Colonic mucosa (tissue), 4 donors: ENCODE measurements at regions not wholly inside any gene's neighbourhood (a gene's known extent, or its start where the extent isn't known, plus 50 kb on each side); places are given as distances from the start of the nearest gene placed in this dataset.

Source experiments
- DNase-seq: peaks from one replicate; pipeline ENCODE4 v3.0.0-alpha.2; 2020
- H3K27ac ChIP-seq: fragments of 200-600 bp; one replicate; pipeline ENCODE4 v1.8.0; 2021
- H3K27me3 ChIP-seq: fragments of 200-600 bp; one replicate; pipeline ENCODE4 v1.8.0; 2021
- H3K36me3 ChIP-seq: fragments of 200-600 bp; one replicate; pipeline ENCODE4 v1.8.0; 2021
- H3K4me1 ChIP-seq: fragments of 200-600 bp; one replicate; pipeline ENCODE4 v1.8.0; 2021; ENCODE audit warnings: mild to moderate bottlenecking
- H3K4me3 ChIP-seq: fragments of 200-600 bp; one replicate; pipeline ENCODE4 v1.8.0; 2021
- H3K9ac ChIP-seq, 2 donors: one replicate each; pipeline ENCODE4 v1.7.0; 2013; ENCODE audit warnings: control low read depth in 2 of 2, low read depth in 2 of 2, low read length in 2 of 2
- H3K9me3 ChIP-seq: fragments of 200-600 bp; one replicate; pipeline ENCODE4 v1.8.0; 2021
- intact Hi-C: fragments of 100-400 bp; cut with DNase I; formaldehyde crosslinking; loops from one replicate; pipeline ENCODE4 v1.14.1; 2022
- TF ChIP-seq, protein P1 (sequence below): fragments of 200-600 bp; IDR thresholded peaks from one replicate; pipeline ENCODE4 v1.8.0; 2022; ENCODE audit warnings: antibody characterized with exemption, mild to moderate bottlenecking
- donor health status: healthy.
- donor health status: DM: no; HTN: no; CAD: no.
- donor health status: DM: no; HTN: no; CAD: no.

GRCh38 chr18:65946777-65947176 lies 196.0 kb downstream of the CDH7 start:
- no peaks in the 10 kb centered on the region for H3K27me3 ChIP-seq
- no peaks in the 10 kb centered on the region for H3K36me3 ChIP-seq
- no peak overlapping the region for H3K27ac ChIP-seq
- no peaks in the 10 kb centered on the region for H3K9me3 ChIP-seq
- no peak for DNase-seq
- TF ChIP-seq, protein P1, sequence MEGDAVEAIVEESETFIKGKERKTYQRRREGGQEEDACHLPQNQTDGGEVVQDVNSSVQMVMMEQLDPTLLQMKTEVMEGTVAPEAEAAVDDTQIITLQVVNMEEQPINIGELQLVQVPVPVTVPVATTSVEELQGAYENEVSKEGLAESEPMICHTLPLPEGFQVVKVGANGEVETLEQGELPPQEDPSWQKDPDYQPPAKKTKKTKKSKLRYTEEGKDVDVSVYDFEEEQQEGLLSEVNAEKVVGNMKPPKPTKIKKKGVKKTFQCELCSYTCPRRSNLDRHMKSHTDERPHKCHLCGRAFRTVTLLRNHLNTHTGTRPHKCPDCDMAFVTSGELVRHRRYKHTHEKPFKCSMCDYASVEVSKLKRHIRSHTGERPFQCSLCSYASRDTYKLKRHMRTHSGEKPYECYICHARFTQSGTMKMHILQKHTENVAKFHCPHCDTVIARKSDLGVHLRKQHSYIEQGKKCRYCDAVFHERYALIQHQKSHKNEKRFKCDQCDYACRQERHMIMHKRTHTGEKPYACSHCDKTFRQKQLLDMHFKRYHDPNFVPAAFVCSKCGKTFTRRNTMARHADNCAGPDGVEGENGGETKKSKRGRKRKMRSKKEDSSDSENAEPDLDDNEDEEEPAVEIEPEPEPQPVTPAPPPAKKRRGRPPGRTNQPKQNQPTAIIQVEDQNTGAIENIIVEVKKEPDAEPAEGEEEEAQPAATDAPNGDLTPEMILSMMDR = no peak
- no peak overlapping the region for H3K9ac ChIP-seq
- intact Hi-C loops = no loop called here
- H3K4me1 ChIP-seq = no peaks in the 10 kb centered on the region
- no peak overlapping the region for H3K4me3 ChIP-seq

- Histone ChIP-seq H3K27me3 (no peaks in the 10 kb centered on the region), H3K4me3 (no peak overlapping the region), H3K9ac (no peak overlapping the region), H3K27ac (no peak overlapping the region), H3K4me1 (no peaks in the 10 kb centered on the region), H3K36me3 (no peaks in the 10 kb centered on the region), H3K9me3 (no peaks in the 10 kb centered on the region)
- TF ChIP-seq, protein P1 = no peak
- DNase-seq = no peak
- intact Hi-C loops = no loop called here
Observed at GRCh38 chr18:65943268-65943667, 192.5 kb downstream of the CDH7 start.

- H3K27ac ChIP-seq = no peak overlapping the region
- TF ChIP-seq, protein P1 = no peak
- H3K27me3 ChIP-seq = no peaks in the 10 kb centered on the region
- no peaks in the 10 kb centered on the region for H3K9me3 ChIP-seq
- H3K4me1 ChIP-seq = no peaks in the 10 kb centered on the region
- no peak overlapping the region for H3K4me3 ChIP-seq
- intact Hi-C loops = no loop called here
- DNase-seq = no peak
- H3K9ac ChIP-seq = no peak overlapping the region
- H3K36me3 ChIP-seq = no peaks in the 10 kb centered on the region
Observed at GRCh38 chr18:65942854-65943253, 192.0 kb downstream of the CDH7 start.

DNA sequence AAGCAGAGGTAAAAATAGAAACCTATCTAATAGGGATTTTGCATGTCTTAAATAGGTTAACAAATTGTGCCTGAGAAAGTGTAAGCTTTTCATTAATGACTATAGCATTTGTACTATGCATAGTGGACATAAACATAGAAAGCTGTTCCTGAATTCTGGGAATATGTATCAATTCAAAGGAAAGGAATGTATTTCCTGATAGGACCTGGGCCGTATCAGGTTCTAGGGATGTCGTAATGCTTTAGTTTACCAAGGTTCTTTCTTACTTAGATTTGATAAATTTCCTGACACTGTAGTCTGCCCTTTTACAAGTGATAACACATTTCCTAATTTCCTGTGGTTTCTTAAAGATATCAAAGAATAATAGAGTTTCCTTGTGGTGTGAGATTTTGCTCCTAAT lies 191.3 kb downstream of the CDH7 start:
- intact Hi-C loops = no loop called here
- TF ChIP-seq, protein P1 = no peak
- no peaks in the 10 kb centered on the region for H3K4me1 ChIP-seq
- no peak overlapping the region for H3K27ac ChIP-seq
- DNase-seq = no peak
- H3K9ac ChIP-seq = no peak overlapping the region
- no peaks in the 10 kb centered on the region for H3K27me3 ChIP-seq
- no peak overlapping the region for H3K4me3 ChIP-seq
- no peaks in the 10 kb centered on the region for H3K36me3 ChIP-seq
- H3K9me3 ChIP-seq = no peaks in the 10 kb centered on the region

- no peaks in the 10 kb centered on the region for H3K36me3 ChIP-seq
- H3K27ac ChIP-seq = no peak overlapping the region
- TF ChIP-seq, protein P1 = no peak
- H3K9ac ChIP-seq = no peak overlapping the region
- no peaks in the 10 kb centered on the region for H3K27me3 ChIP-seq
- no peak for DNase-seq
- no peak overlapping the region for H3K4me3 ChIP-seq
- intact Hi-C loops = no loop called here
- H3K4me1 ChIP-seq = no peaks in the 10 kb centered on the region
- H3K9me3 ChIP-seq = no peaks in the 10 kb centered on the region
Observed at GRCh38 chr18:65941482-65941881, 190.7 kb downstream of the CDH7 start.
